CD4-positive, alpha-beta T cell treated with Interleukin-2 at 100 ng/mL for 4 hours (primary cell): ENCODE measurements at regions not wholly inside any gene's neighbourhood (a gene's known extent, or its start where the extent isn't known, plus 50 kb on each side); places are given as distances from the start of the nearest gene placed in this dataset.
A peak's percentile ranks its signal among the peaks of the same experiment; 100 is the strongest.
"Not testable (repeated sequence)": the region's sequence is repeated elsewhere in the genome, so short reads cannot be mapped to it uniquely, and the experiment has no call there.

Source experiments
- DNase-seq: peaks from one replicate; pipeline ENCODE4 v3.0.0-alpha.2; 2020; ENCODE audit warnings: low spot score

DNA sequence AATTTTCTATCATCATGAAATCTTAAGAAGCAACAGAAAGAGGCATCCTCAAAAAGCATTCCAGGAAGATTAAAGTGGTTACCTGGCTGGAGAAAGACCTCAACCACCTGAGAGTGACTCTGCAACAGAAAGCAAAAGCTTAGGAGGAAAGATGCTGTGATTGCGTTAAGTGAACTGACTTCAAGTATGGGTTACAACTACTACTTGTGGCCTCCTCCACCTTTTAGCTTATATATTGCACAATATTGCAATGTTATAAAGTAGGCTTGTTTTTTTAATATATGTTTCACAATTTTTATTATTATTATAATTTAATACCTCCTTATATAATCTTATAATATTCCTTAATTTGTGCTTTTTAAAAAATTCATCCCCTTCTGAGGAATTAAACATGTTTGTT, 1407.5 kb downstream of the KCNT2 start:
- DNase-seq: no peak

- DNase-seq: no peak
Observed at GRCh38 chr1:195197116-195197515, 1411.1 kb downstream of the KCNT2 start.

DNA sequence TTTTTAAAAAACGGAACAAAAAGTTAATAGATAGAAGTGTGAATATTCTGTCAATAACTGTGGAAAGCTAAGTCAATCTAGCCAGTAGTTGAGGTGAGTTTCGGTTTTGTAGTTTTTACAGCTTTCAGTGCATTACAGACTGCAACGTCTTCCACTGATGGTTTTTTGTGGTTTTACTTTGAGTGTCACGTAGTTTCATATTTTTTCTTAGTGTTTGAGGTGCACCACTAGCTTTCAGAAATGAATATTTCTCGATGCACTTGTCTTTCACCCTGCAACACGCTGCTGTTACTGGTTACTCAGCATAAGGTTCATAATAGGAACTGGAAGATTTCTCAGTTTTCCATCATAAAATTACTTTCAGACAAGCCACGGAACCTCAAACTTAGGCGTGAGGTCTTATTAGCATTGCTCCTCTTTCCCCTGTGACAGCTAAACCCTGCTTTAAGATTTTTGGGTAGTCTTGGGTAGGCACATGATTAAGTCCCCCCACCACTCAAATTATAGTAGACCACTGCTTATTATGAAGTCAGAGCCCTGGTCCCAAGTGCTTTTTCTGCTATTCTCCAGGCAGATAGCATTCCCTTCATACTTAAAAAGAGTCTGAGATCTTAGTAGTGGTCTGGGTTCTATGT, 1412.7 kb downstream of the KCNT2 start:
- DNase-seq: peak; percentile 5

GRCh38 chr1:195193134-195193533, 1415.1 kb downstream of the KCNT2 start:
- no peak for DNase-seq

DNA sequence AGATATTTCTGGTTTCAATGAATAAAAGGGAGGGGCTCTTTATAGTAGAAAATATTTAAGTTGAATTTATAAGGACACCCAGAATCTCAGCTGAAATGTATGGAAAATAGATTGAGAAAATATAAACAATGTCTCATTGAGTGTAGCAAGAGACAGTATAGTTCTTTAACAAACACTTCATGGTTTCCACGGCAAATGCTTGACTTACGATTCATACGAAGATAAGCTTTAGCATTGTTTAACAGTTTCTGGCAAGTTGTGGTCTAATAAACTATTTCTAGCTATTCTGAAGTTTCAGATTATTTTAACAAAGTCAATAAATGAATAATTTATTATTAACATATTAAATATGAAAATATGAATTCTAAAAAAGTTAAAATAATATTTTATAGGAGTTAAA, 1419.4 kb downstream of the KCNT2 start:
- no peak for DNase-seq

GRCh38 chr1:195186544-195186943, 1421.7 kb downstream of the KCNT2 start:
- no peak for DNase-seq

- DNase-seq: no peak
Observed at GRCh38 chr1:195185736-195186135, 1422.5 kb downstream of the KCNT2 start.

GRCh38 chr1:195185321-195185720, 1422.9 kb downstream of the KCNT2 start:
- no peak for DNase-seq

DNA sequence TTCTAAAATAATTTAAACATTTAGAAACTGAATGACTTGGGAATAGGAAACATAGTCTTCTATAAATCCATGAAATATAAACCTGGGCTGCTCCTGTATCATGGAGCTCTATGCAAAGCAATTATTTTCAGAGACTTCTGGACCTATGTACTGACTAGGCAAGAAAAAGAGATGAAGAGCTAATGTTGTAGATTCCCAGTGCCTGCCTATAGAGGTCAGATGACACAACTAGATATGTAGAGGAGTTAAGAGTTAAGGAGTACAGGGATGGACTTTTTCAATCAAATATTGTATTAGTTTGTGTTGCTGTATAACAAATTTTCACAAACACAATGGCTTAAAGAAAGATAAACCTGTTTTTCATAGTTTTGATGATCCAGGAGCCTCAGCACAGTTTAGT, 1434.5 kb downstream of the KCNT2 start:
- DNase-seq: no peak

DNA sequence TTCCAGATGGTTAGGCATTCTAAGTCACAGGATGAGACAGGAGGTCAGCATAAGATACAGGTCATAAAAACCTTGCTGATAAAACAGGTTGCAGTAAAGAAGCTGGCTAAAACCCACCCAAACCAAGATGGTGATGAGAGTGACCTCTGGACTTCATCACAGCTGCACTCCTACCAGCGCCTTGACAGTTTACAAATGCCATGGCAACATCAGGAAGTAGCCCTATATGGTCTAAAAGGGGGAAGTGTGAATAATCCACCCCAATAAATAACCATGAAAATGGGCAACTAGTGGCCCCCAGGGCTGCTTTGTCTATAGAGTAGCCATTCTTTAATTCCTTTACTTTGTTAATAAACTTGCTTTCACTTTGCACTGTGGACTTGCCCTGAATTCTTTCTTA, 1448.4 kb downstream of the KCNT2 start:
- not testable (repeated sequence) for DNase-seq

DNA sequence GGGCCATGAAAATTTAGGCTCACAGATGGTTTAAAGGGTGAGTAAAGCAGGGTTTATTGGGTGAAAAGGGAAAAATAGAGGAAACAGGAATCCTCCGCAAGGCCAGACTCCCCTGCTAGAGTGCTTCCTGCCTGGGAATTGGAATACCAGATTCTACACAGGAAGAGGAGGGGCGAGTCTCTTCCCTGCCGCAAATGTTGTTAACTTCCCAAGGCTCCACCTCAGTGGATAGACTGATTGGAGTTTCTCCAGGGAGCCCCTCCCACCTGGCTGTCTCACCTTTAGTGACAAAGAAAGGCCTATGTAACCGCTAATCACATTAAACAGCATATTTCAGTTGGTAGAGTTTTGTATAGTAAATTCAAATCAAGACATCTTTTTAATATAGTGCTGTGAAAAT, 1450.1 kb downstream of the KCNT2 start:
- no peak for DNase-seq

- no peak for DNase-seq
Observed at GRCh38 chr1:195153107-195153506, 1455.1 kb downstream of the KCNT2 start.

DNA sequence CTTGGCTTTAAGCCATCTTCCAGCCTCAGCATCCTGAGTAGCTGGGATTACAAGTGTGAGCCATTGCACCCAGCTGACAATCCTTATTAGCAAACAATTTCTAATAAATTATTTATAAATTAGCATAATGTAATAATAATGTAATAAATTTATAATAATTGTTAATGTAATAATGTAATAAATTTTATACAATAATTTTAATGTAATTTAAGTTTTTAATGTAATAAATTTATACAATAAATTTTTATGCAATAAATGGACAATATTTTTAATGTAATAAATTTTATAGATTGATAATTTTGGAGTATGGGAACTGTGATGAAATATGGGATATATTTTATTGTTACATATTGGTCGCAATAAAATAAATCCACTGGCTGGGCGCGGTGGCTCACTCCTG, 1457.5 kb downstream of the KCNT2 start:
- no peak for DNase-seq

DNA sequence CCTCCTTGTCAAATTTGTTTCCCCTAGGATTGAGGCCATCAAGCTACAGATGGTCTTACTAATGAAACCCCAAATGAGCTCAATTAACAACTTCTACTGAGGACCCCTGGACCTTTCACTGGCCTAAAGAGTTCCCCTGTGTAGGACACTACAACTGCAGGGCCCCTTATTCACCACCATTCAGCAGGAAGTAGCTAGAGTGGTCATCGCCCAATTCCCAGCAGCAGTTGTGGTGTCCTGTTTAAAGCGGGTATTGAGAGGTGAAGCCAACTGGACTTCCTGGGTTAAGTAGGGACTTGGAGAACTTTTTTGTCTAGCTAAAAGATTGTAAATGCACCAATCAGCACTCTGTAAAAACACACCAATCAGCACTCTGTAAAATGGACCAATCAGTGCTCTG, 1466.9 kb downstream of the KCNT2 start:
- DNase-seq: no peak

- DNase-seq: no peak
Observed at GRCh38 chr1:195130598-195130997, 1477.6 kb downstream of the KCNT2 start.

GRCh38 chr1:195122497-195122896, 1485.7 kb downstream of the KCNT2 start:
- no peak for DNase-seq

DNA sequence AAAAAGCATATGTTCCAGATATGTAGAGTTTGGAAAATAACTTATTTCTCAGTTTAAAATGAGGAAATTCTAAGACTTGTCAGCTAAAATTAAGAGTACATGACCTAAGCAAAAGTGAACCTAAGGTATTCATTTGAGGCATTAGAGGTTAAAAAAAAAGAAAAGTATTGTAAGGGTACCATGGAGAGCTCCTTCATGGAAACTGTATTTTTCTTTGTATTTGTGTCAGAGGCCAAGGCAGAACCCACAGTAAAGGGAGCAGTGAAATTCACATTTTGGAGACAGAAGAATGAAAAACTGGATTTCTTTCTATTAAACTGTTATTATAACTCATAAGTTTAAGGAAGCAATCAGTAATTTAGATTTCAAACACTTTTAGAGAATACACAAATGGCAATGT, 1494.8 kb downstream of the KCNT2 start:
- no peak for DNase-seq

DNA sequence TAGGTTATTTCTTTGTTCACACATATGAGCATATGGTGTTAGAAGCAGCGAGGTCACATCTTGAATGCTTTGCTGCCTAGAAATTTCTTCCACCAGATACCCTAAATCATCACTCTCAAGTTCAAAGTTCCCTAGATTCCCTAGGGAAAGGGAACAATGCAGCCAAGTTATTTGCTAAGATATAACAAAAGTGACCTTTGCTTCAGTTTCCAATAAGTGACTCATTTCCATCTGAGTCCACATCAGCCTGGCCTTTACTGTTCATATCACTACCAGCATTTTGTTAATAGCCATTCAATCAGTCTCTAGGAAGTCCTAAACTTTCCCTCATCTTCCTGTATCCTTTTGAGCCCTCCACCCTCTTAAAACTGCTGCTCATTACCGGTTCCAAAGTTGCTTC, 1502.5 kb downstream of the KCNT2 start:
- DNase-seq: no peak

GRCh38 chr1:195105281-195105680, 1503.0 kb downstream of the KCNT2 start:
- DNase-seq: no peak

- no peak for DNase-seq
Observed at GRCh38 chr1:195097316-195097715, 1510.9 kb downstream of the KCNT2 start.

DNA sequence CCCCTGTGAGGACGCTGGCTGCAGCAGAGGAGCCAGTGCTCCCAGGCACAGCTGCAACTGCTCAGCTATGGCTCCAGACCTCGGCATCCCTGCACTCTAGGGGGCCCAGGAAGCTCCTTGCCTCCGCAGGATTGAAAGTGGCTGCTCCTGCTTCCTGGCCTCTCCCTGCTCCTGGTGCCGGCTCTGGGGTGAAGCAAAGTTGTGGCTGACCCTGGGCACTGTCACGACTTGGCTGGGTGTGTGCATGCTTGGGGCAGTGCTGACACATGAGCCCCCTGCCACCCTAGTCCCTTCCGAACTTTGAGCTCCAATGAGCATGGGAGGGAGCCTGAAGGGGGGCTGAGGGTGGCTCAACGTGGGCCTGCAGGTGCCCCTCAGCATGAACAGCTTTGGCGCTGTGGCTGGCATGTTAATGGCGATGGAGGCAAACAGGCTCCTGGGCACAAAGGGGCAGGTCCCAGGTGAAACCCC, 1512.2 kb downstream of the KCNT2 start:
- no peak for DNase-seq

DNA sequence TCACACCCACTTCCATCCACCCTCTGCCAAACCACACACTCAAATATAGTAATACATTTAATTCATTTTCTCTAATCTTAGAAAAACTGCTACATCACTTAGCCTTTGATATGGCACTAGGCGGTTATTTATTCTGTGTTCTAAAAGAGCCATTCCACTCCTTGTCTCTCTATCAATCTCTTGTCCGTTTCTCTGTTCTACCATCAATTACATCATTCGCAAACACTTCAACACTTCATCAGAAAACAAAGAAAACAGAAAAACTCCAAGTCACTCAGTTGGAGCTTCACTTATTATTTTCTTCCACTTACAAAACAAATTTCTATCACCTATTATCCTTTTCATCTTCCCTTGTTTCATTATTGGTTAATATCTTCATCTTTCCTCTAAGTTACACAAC, 1523.0 kb downstream of the KCNT2 start:
- no peak for DNase-seq

- no peak for DNase-seq
Observed at GRCh38 chr1:195082183-195082582, 1526.1 kb downstream of the KCNT2 start.

DNA sequence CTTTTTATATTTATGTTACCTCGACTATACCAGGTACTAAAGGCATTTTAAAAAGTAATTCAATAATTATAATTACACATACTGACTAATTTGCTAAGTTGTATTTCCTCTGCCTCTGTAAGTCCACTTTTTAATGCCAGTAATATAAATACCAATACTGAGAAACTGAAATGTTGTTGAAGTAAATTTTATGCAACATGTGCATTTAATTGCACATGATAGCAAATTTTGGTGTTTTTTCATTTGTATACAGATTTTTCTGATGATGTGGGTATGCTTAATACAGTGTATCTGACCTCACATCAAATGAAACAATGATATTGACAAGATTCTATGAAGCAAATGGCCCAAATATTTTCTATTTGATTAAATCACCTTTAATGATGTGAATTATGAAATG, 1531.6 kb downstream of the KCNT2 start:
- DNase-seq: no peak

DNA sequence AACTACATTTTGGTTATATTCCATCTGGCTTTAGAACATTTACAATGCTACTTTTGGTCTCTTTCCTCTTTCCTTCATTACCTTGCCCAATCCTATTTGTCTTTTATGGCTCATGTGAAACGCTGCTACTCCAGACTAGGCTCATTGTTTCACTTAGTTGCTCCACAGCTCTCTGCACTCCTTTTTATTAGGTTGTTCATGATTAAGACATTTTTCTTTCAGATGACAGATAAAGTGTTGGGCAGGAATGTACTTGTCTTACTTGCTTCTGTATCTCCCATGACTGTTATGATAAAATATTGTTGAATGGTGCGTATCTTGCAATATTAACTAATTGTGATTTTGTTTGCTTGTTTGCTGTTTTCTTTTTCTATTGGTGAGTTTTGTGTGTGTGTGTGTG, 1532.3 kb downstream of the KCNT2 start:
- DNase-seq: no peak
